ENCODE measurements at regions not wholly inside any gene's neighbourhood (a gene's known extent, or its start where the extent isn't known, plus 50 kb on each side); places are given as distances from the start of the nearest gene placed in this dataset.
"Not testable (repeated sequence)": the region's sequence is repeated elsewhere in the genome, so short reads cannot be mapped to it uniquely, and the experiment has no call there.

GRCh38 chr4:176618138-176618537 is 174.6 kb downstream of the VEGFC start:
- Histone ChIP-seq H3K9me3 (ENCODE audit: control insufficient read depth, low read length) (no peaks in the 10 kb centered on the region), H3K4ac (ENCODE audit: low read depth in 1 of 2, low read length in 2 of 2) (no peak overlapping the region), H2BK120ac (ENCODE audit: low read depth, low read length) (no peak overlapping the region), H3K79me1 (replicated peaks; ENCODE audit: low read length, poor library complexity, severe bottlenecking) (no peaks in the 10 kb centered on the region), H3K27me3 (ENCODE audit: control insufficient read depth in 1 of 2, insufficient read depth in 1 of 2, low read length in 2 of 2) (no peaks in the 10 kb centered on the region), H3K14ac (ENCODE audit: low read length in 2 of 2) (no peak overlapping the region), H4K91ac (ENCODE audit: low read length) (no peak overlapping the region), H3K4me1 (ENCODE audit: control insufficient read depth, insufficient read depth, low read depth, low read length) (no peaks in the 10 kb centered on the region), H2BK12ac (ENCODE audit: low read length in 2 of 2) (no peak overlapping the region), H4K8ac (ENCODE audit: low read length) (no peak overlapping the region), H2AFZ (ENCODE audit: low read depth, low read length) (no peak overlapping the region), H3K4me2 (ENCODE audit: low read length, poor library complexity, severe bottlenecking) (no peak overlapping the region), H3K27ac (ENCODE audit: low read length, poor library complexity, severe bottlenecking) (no peak overlapping the region), H2BK15ac (ENCODE audit: low read depth, poor library complexity, severe bottlenecking) (no peak overlapping the region), H2BK5ac (ENCODE audit: low read depth, low read length, poor library complexity, severe bottlenecking) (no peak overlapping the region), H2AK5ac (ENCODE audit: low read length, severe bottlenecking) (no peak overlapping the region), H3K9ac (ENCODE audit: low read length) (no peak overlapping the region), H3K18ac (ENCODE audit: low read depth in 1 of 2, low read length in 2 of 2) (no peak overlapping the region), H3K36me3 (ENCODE audit: control insufficient read depth in 1 of 2, insufficient read depth in 2 of 2, low read depth in 1 of 2, low read length in 2 of 2) (no peaks in the 10 kb centered on the region), H3K23ac (ENCODE audit: low read length in 2 of 2) (no peak overlapping the region), H3K4me3 (ENCODE audit: insufficient read depth in 1 of 2, low read depth in 1 of 2, low read length in 2 of 2) (no peak overlapping the region)
- no peak for DNase-seq
- no CpG with 5 or more reads among the region's 1 CpG for WGBS

- no peak overlapping the region for H2AK5ac ChIP-seq (ENCODE audit: low read length, severe bottlenecking)
- no peak overlapping the region for H4K8ac ChIP-seq (ENCODE audit: low read length)
- H3K4me2 ChIP-seq (ENCODE audit: low read length, poor library complexity, severe bottlenecking) = no peak overlapping the region
- no peaks in the 10 kb centered on the region for H3K4me1 ChIP-seq (ENCODE audit: control insufficient read depth, insufficient read depth, low read depth, low read length)
- no peaks in the 10 kb centered on the region for H3K9me3 ChIP-seq (ENCODE audit: control insufficient read depth, low read length)
- H3K18ac ChIP-seq (ENCODE audit: low read depth in 1 of 2, low read length in 2 of 2) = no peak overlapping the region
- 83% methylated on average over 2 of the region's 2 CpGs for WGBS
- H2BK15ac ChIP-seq (ENCODE audit: low read depth, poor library complexity, severe bottlenecking) = no peak overlapping the region
- H3K27ac ChIP-seq (ENCODE audit: low read length, poor library complexity, severe bottlenecking) = no peak overlapping the region
- H3K4me3 ChIP-seq (ENCODE audit: insufficient read depth in 1 of 2, low read depth in 1 of 2, low read length in 2 of 2) = no peak overlapping the region
- H3K14ac ChIP-seq (ENCODE audit: low read length in 2 of 2) = no peak overlapping the region
- H3K79me1 ChIP-seq (replicated peaks; ENCODE audit: low read length, poor library complexity, severe bottlenecking) = no peaks in the 10 kb centered on the region
- H4K91ac ChIP-seq (ENCODE audit: low read length) = no peak overlapping the region
- no peak overlapping the region for H3K4ac ChIP-seq (ENCODE audit: low read depth in 1 of 2, low read length in 2 of 2)
- no peaks in the 10 kb centered on the region for H3K36me3 ChIP-seq (ENCODE audit: control insufficient read depth in 1 of 2, insufficient read depth in 2 of 2, low read depth in 1 of 2, low read length in 2 of 2)
- H2BK5ac ChIP-seq (ENCODE audit: low read depth, low read length, poor library complexity, severe bottlenecking) = no peak overlapping the region
- no peak overlapping the region for H2BK120ac ChIP-seq (ENCODE audit: low read depth, low read length)
- no peak overlapping the region for H3K23ac ChIP-seq (ENCODE audit: low read length in 2 of 2)
- no peak overlapping the region for H3K9ac ChIP-seq (ENCODE audit: low read length)
- no peak overlapping the region for H2BK12ac ChIP-seq (ENCODE audit: low read length in 2 of 2)
- H3K27me3 ChIP-seq (ENCODE audit: control insufficient read depth in 1 of 2, insufficient read depth in 1 of 2, low read length in 2 of 2) = no peaks in the 10 kb centered on the region
- DNase-seq = no peak
- no peak overlapping the region for H2AFZ ChIP-seq (ENCODE audit: low read depth, low read length)
Measured at GRCh38 chr4:176619430-176619829, 173.3 kb downstream of the VEGFC start.

- H4K8ac ChIP-seq (ENCODE audit: low read length) = no peak overlapping the region
- no peaks in the 10 kb centered on the region for H3K79me1 ChIP-seq (replicated peaks; ENCODE audit: low read length, poor library complexity, severe bottlenecking)
- H3K18ac ChIP-seq (ENCODE audit: low read depth in 1 of 2, low read length in 2 of 2) = no peak overlapping the region
- no peaks in the 10 kb centered on the region for H3K27me3 ChIP-seq (ENCODE audit: control insufficient read depth in 1 of 2, insufficient read depth in 1 of 2, low read length in 2 of 2)
- no peaks in the 10 kb centered on the region for H3K4me1 ChIP-seq (ENCODE audit: control insufficient read depth, insufficient read depth, low read depth, low read length)
- no peak overlapping the region for H3K14ac ChIP-seq (ENCODE audit: low read length in 2 of 2)
- no peak overlapping the region for H2AFZ ChIP-seq (ENCODE audit: low read depth, low read length)
- H2AK5ac ChIP-seq (ENCODE audit: low read length, severe bottlenecking) = no peak overlapping the region
- no peak overlapping the region for H3K9ac ChIP-seq (ENCODE audit: low read length)
- no peak overlapping the region for H3K4ac ChIP-seq (ENCODE audit: low read depth in 1 of 2, low read length in 2 of 2)
- no peaks in the 10 kb centered on the region for H3K36me3 ChIP-seq (ENCODE audit: control insufficient read depth in 1 of 2, insufficient read depth in 2 of 2, low read depth in 1 of 2, low read length in 2 of 2)
- H3K4me2 ChIP-seq (ENCODE audit: low read length, poor library complexity, severe bottlenecking) = no peak overlapping the region
- 11% methylated on average over 1 of the region's 2 CpGs for WGBS
- no peak overlapping the region for H4K91ac ChIP-seq (ENCODE audit: low read length)
- no peak overlapping the region for H3K27ac ChIP-seq (ENCODE audit: low read length, poor library complexity, severe bottlenecking)
- H2BK15ac ChIP-seq (ENCODE audit: low read depth, poor library complexity, severe bottlenecking) = no peak overlapping the region
- no peak overlapping the region for H2BK5ac ChIP-seq (ENCODE audit: low read depth, low read length, poor library complexity, severe bottlenecking)
- H3K23ac ChIP-seq (ENCODE audit: low read length in 2 of 2) = no peak overlapping the region
- DNase-seq = peak; percentile 80
- H3K9me3 ChIP-seq (ENCODE audit: control insufficient read depth, low read length) = no peaks in the 10 kb centered on the region
- H2BK120ac ChIP-seq (ENCODE audit: low read depth, low read length) = no peak overlapping the region
- no peak overlapping the region for H3K4me3 ChIP-seq (ENCODE audit: insufficient read depth in 1 of 2, low read depth in 1 of 2, low read length in 2 of 2)
- H2BK12ac ChIP-seq (ENCODE audit: low read length in 2 of 2) = no peak overlapping the region
Measured at GRCh38 chr4:176622251-176622948, 170.3 kb downstream of the VEGFC start.

GRCh38 chr4:176624983-176625610 is 167.6 kb downstream of the VEGFC start:
- H3K14ac ChIP-seq (ENCODE audit: low read length in 2 of 2); H3K27ac ChIP-seq (ENCODE audit: low read length, poor library complexity, severe bottlenecking); H3K4me1 ChIP-seq (ENCODE audit: control insufficient read depth, insufficient read depth, low read depth, low read length); H2BK120ac ChIP-seq (ENCODE audit: low read depth, low read length); H3K9ac ChIP-seq (ENCODE audit: low read length); H2BK5ac ChIP-seq (ENCODE audit: low read depth, low read length, poor library complexity, severe bottlenecking); H3K4ac ChIP-seq (ENCODE audit: low read depth in 1 of 2, low read length in 2 of 2); H2BK12ac ChIP-seq (ENCODE audit: low read length in 2 of 2); H3K27me3 ChIP-seq (ENCODE audit: control insufficient read depth in 1 of 2, insufficient read depth in 1 of 2, low read length in 2 of 2); H2AK5ac ChIP-seq (ENCODE audit: low read length, severe bottlenecking); H3K36me3 ChIP-seq (ENCODE audit: control insufficient read depth in 1 of 2, insufficient read depth in 2 of 2, low read depth in 1 of 2, low read length in 2 of 2); H3K79me1 ChIP-seq (replicated peaks; ENCODE audit: low read length, poor library complexity, severe bottlenecking); H3K23ac ChIP-seq (ENCODE audit: low read length in 2 of 2); H4K8ac ChIP-seq (ENCODE audit: low read length); H3K18ac ChIP-seq (ENCODE audit: low read depth in 1 of 2, low read length in 2 of 2); H3K4me2 ChIP-seq (ENCODE audit: low read length, poor library complexity, severe bottlenecking); H4K91ac ChIP-seq (ENCODE audit: low read length); H3K9me3 ChIP-seq (ENCODE audit: control insufficient read depth, low read length); H3K4me3 ChIP-seq (ENCODE audit: insufficient read depth in 1 of 2, low read depth in 1 of 2, low read length in 2 of 2); DNase-seq; H2BK15ac ChIP-seq (ENCODE audit: low read depth, poor library complexity, severe bottlenecking); H2AFZ ChIP-seq (ENCODE audit: low read depth, low read length): not testable (repeated sequence)
- 96% methylated on average over 37 of the region's 37 CpGs for WGBS

Measured in mesenchymal stem cell (in vitro differentiated cells and primary cell).